NCI-H2196 treated with DMSO at 0.1 percent for 48 hours (cell line): ENCODE measurements at regions not wholly inside any gene's neighbourhood (a gene's known extent, or its start where the extent isn't known, plus 50 kb on each side); places are given as distances from the start of the nearest gene placed in this dataset.

ENCODE experiments used
- DNase-seq: peaks from one replicate; lab custom pipeline; 2025; ENCODE audit not compliant: unreplicated experiment; lab: John Stamatoyannopoulos, UW

DNA sequence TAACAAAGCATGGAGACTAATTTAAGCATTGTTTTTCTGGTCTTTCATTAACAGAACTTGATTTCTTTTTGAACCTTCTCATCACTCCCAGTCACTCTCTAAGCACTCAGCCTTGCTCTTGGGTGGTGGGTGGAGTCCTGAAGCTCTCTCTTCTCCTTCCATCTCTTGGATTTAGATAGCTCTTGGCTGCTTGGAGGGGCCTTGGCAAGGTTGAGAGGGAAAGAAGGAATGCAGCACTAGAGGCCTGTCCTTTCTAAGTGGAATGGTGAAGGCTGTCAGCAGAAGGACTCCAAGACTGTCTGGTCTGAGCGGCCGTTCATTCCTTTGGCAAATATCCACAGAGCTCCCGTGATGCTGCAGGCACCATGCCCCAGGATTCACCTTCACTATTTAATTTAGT is 168.6 kb upstream of the E2F8 start:
- DNase-seq = no peak

- no peak for DNase-seq
Observed at GRCh38 chr11:19407677-19408270, 167.0 kb upstream of the E2F8 start.

GRCh38 chr11:19405966-19406365 is 165.2 kb upstream of the E2F8 start:
- DNase-seq = peak; percentile 16

DNA sequence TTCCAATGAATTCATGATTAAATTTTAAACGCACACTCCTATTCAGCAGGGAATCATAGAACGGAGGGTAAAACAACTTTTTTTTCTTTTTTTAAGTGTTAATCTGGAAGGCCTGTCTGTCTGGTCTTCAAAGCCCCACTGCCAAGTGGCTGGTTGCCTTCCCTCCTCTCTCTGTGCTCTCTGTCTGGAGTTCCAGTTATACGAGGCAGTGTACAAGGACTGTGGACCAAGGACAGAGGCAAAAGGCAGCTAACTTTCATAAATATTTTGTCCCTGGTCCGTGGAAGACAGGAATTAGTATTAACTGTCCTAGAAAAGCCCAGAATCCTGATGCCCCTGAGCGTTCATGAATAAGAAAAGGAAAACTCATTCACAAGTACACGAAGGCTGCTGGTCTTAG is 164.0 kb upstream of the E2F8 start:
- no peak for DNase-seq

DNA sequence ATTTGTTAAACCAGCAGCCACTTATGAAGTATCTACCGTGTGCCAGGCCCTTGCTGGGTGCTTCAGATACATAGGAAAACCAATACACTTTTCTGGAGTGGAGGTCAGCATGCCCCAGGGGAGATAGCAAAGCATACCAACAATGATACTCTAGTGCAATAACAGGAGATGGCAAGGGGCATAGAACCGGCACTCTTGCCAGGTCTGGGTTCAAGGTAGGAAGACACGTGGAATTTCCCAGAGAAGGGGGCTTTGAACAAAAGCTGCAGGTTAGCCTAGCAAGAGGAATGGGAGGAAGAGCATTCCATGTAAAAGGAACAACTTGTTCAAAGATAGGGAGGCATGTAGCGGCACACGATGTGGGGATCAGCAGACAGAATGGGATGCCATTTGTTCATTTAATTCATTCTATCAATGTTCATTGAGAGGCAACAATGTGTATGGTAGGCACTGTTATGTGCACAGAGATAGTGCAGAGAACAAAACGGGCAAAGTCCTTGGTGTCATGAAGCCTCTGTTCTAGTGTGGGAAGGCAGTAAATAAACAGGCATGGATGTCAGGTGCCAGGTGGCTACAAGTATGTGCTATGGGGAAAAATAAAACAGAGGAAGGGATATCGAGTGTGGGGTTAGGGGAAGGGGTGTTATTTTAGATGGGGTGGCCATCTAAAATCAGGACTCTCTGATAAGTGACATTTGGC is 162.6 kb upstream of the E2F8 start:
- DNase-seq = no peak

GRCh38 chr11:19400296-19400695 is 159.6 kb upstream of the E2F8 start:
- no peak for DNase-seq

DNA sequence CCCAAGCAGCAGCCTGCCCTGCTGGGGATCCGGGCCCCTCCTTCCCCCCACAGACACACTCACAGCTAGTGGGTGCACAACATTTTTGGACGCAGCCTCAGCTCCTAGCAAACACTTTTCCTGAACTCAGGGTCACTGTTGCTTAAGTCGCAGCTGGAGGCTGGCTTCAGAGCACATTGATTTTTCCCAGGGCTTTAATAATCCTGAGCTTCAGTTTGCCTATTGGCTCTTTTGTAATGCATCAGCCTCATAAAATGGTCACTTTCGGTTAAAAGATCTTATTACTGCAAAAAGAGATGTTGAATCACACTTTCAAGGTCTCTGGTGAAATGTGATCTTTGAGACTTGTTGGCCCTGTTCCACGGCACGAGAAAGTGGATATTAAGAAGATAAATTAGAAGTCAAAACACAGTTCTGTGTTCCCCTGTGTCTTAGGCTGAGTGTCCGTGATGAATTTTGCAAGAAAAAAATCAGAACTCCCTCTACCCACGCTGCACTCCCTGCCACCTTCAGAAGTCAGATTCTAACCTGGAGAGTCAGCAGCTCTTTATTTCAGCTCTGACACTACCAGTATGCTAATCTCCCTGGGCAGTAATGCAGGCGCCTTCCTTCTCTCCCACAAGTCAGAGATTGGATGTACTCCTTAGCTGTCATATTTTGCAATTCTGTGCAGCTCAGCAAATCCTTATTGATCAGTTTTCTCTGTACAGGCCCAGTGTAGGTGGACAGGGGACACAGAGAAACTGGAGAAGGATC is 158.2 kb upstream of the E2F8 start:
- no peak for DNase-seq

- DNase-seq = no peak
Observed at GRCh38 chr11:19398273-19398672, 157.5 kb upstream of the E2F8 start.

DNA sequence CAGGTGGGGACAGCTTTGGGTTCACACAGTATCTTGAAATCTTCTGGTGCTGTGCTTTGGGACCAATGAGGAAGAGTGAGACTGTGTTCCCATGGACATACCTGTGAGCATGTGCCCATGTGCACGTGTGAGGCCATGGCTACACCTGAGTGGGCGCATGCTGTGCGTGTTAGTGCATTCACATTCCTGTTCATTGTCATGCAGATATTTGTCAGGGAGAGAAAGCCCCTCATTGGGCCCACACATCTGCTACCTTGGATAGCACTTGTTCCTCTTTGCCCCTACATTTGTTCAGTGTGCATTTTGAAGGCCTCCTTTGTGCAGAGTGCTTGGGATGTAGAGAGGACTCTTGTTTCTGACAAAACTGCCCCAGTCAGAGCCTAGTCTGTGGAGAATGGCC is 154.3 kb upstream of the E2F8 start:
- DNase-seq = no peak

DNA sequence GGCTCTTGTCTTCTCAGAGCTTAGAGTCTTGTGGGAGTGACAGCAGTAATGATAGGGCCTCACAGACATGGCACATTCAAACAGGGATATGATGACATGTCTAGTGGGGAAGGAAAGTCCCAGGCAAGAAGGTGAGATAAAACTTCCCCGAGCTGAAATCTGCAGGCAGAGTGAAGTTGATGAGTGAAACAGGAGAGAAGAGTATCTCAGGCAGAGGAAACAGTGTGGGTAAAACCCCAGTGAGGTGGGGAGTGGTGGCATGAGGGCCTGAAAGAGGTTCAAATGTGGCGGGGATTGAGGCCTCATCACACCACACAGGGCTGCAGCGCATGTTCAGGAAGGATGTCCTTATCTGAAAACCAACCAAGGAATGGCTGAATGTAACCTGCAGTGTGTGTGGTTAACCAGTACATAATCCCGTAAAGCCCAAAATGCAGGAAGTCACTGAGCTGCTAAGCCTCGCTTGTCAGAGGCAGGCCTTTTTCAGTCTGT is 153.8 kb upstream of the E2F8 start:
- no peak for DNase-seq

GRCh38 chr11:19393941-19394340 is 153.2 kb upstream of the E2F8 start:
- no peak for DNase-seq

DNA sequence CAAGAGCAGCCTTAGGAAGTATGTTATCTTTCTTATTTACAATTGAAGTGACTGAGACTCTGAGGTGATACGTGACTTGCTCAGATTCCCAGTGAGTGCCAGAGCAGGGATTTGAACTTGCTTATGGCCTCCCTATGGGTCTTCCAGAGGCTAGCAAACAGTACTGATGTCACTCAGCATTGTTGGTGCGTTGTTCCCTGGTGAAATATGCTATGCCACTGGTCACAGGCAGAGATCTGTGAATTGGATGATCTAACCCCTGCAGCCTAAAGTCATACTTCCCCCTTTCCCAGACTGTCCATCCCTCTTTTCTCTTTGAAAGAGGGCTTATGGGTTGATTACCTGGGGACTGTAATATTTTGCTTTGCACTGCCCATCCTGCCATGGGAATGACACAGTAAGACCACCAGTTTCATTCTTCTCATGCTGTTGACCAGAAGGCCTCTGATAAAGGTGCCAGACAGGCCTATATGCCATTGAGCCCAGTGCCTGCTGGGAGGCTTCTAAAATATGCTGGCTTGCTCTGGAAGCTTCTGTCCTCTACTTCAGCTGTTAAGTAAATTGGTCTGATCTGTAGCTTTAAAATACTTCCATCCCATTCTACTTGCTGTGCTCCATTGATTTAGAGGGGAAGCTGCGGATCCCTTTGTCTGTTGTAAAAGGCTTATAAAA is 152.2 kb upstream of the E2F8 start:
- DNase-seq = no peak

- DNase-seq = no peak
Observed at GRCh38 chr11:19392321-19392720, 151.6 kb upstream of the E2F8 start.

- DNase-seq = no peak
Observed at GRCh38 chr11:19391652-19392051, 150.9 kb upstream of the E2F8 start.

DNA sequence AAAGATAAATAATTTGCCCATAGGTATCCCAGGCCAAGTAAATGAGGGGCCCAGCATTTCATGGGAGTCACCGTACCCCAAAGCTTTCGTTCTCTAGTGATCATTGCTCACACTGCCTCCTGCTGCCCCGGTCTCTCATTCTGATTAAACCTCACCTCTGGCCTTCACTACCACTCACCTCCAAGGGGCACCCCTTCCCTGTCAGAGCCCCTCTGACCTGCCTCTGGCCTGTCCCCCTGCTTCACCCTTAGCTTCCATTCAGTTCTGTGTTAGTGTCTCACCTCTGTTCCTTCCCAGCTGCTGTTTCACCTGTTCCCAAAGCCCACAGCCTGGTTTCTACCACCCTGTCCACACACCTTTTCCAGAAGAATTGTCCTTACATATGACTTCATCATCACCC is 150.3 kb upstream of the E2F8 start:
- no peak for DNase-seq

GRCh38 chr11:19389787-19390303 is 149.1 kb upstream of the E2F8 start:
- DNase-seq = no peak

GRCh38 chr11:19382131-19382611 is 141.4 kb upstream of the E2F8 start:
- DNase-seq = no peak

DNA sequence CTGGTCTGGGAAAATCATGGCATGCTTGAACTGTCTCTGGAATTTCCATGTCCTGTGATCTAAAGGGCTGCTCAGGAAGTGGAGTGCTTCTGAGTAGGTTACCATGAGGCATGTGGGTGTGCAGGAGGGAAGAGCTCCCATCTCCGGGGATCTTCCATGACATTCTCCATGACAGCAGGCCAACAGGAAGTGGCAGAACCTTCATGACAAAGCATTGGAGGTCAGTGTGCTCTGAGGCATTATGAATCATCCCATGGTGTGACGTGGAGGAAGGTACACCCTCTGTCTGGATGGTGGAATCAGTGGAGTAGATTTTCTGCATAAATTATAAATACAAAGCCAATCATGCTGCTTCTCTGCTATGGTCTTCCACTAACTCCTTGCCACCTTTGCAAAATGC is 139.6 kb upstream of the E2F8 start:
- DNase-seq = no peak

GRCh38 chr11:19379465-19379864 is 138.7 kb upstream of the E2F8 start:
- DNase-seq = no peak

GRCh38 chr11:19378814-19379213 is 138.1 kb upstream of the E2F8 start:
- DNase-seq = no peak

DNA sequence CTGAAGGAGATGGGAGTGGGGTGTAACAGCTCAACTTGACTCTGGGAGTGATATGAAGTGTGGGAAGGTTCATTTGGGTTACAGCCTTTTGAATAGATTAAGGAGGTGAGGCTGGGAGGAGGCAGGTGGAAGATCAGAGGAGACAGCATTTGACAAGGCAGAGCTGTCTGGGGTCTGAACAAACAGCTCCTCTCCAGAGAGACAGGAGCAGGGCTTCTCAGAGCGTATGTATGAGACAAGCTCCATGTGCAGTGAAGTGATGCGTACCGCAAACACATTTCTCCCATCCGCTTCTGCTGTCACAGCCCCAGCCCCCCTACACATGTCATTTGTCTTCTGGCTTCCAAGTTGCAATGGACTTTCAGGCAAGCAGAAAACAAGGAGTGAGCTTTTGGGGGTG is 137.1 kb upstream of the E2F8 start:
- DNase-seq = no peak
